HG03103 (cell line): ENCODE measurements at regions not wholly inside any gene's neighbourhood (a gene's known extent, or its start where the extent isn't known, plus 50 kb on each side); places are given as distances from the start of the nearest gene placed in this dataset.
A peak's percentile ranks its signal among the peaks of the same experiment; 100 is the strongest.

Source experiments
- ATAC-seq: cut with Tn5 transposase; IDR thresholded peaks from one replicate; pipeline ENCODE4 v1.9.1; 2021; ENCODE audit warnings: low read depth; ENCODE audit not compliant: unreplicated experiment

- no peak for ATAC-seq
Measured at GRCh38 chr9:105911104-105911911, 217.0 kb downstream of the TMEM38B start.

- no peak for ATAC-seq
Measured at GRCh38 chr9:105912157-105912862, 218.0 kb downstream of the TMEM38B start.

GRCh38 chr9:105912863-105913516, 218.6 kb downstream of the TMEM38B start:
- ATAC-seq = no peak

- ATAC-seq = no peak
Measured at GRCh38 chr9:105921057-105921726, 226.9 kb downstream of the TMEM38B start.

- ATAC-seq = no peak
Measured at GRCh38 chr9:105928416-105928815, 234.1 kb downstream of the TMEM38B start.

GRCh38 chr9:105930011-105930627, 235.8 kb downstream of the TMEM38B start:
- ATAC-seq = no peak

GRCh38 chr9:105932276-105932675, 237.9 kb downstream of the TMEM38B start:
- no peak for ATAC-seq

- ATAC-seq = no peak
Measured at GRCh38 chr9:105950448-105950847, 256.1 kb downstream of the TMEM38B start.

- ATAC-seq = no peak
Measured at GRCh38 chr9:105950894-105951293, 256.6 kb downstream of the TMEM38B start.

GRCh38 chr9:105954517-105954916, 260.2 kb downstream of the TMEM38B start:
- no peak for ATAC-seq

- peak; percentile 62 for ATAC-seq
Measured at GRCh38 chr9:105957830-105958229, 263.5 kb downstream of the TMEM38B start.

- no peak for ATAC-seq
Measured at GRCh38 chr9:105958587-105958986, 264.2 kb downstream of the TMEM38B start.

GRCh38 chr9:105959531-105959930, 265.2 kb downstream of the TMEM38B start:
- no peak for ATAC-seq

GRCh38 chr9:105963343-105964099, 269.2 kb downstream of the TMEM38B start:
- ATAC-seq = no peak

GRCh38 chr9:105964156-105964555, 269.8 kb downstream of the TMEM38B start:
- no peak for ATAC-seq

GRCh38 chr9:105966834-105967233, 272.5 kb downstream of the TMEM38B start:
- ATAC-seq = no peak

GRCh38 chr9:105967248-105967647, 272.9 kb downstream of the TMEM38B start:
- ATAC-seq = no peak

GRCh38 chr9:105967797-105968196, 273.5 kb downstream of the TMEM38B start:
- no peak for ATAC-seq

GRCh38 chr9:105968811-105969466, 274.6 kb downstream of the TMEM38B start:
- ATAC-seq = no peak
